SK-N-MC (cell line): ENCODE measurements at regions not wholly inside any gene's neighbourhood (a gene's known extent, or its start where the extent isn't known, plus 50 kb on each side); places are given as distances from the start of the nearest gene placed in this dataset.

Experiments
- EZH2 ChIP-seq: fragments of 200-600 bp; sonication (generic); IDR thresholded peaks from one replicate; pipeline ENCODE4 v1.6.1; 2017; ENCODE audit warnings: antibody characterized with exemption
- POLR2AphosphoS5 ChIP-seq: IDR thresholded peaks from 2 replicates; pipeline ENCODE4 v1.6.1; 2012; ENCODE audit warnings: mild to moderate bottlenecking, low read depth, low read length, borderline replicate concordance

DNA sequence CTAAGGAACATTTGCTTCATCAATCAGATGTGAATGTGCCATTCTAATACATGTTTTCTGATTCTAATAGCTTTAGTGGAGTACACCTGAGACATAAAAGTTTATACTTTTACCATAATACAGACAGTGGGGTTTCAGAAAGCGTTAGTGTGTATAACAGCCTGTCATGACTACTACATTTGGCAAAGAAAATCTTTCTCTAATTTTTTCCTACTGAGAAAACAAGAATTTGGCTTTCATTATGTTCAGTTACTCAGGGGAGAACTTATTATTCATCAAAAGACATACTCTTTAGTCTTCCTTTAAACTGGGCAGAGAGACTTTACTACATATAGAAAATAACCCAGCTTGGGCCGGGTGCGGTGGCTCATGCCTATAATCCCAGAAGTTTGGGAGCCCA, 104.9 kb downstream of the PCDH18 start:
- TF ChIP-seq POLR2AphosphoS5, result no peak
- TF ChIP-seq EZH2, result no peak
